NCI-H1694 treated with DMSO at 0.1 percent for 48 hours (cell line): ENCODE measurements at regions not wholly inside any gene's neighbourhood (a gene's known extent, or its start where the extent isn't known, plus 50 kb on each side); places are given as distances from the start of the nearest gene placed in this dataset.
A peak's percentile ranks its signal among the peaks of the same experiment; 100 is the strongest.

ENCODE experiments used
- DNase-seq: peaks from one replicate; lab custom pipeline; 2025; lab: John Stamatoyannopoulos, UW

- DNase-seq = no peak
These were observed 1243.7 kb upstream of the PCDH9 start for GRCh38 chr13:68473834-68474326.

GRCh38 chr13:68467160-68467559 is 1237.0 kb upstream of the PCDH9 start:
- DNase-seq = no peak

GRCh38 chr13:68440874-68441273 is 1210.7 kb upstream of the PCDH9 start:
- no peak for DNase-seq

- DNase-seq = no peak
These were observed 1209.7 kb upstream of the PCDH9 start for GRCh38 chr13:68439817-68440216.

GRCh38 chr13:68428292-68428691 is 1198.2 kb upstream of the PCDH9 start:
- no peak for DNase-seq

- no peak for DNase-seq
These were observed 1187.7 kb upstream of the PCDH9 start for GRCh38 chr13:68417801-68418200.

- no peak for DNase-seq
These were observed 1179.9 kb upstream of the PCDH9 start for GRCh38 chr13:68410007-68410406.

- no peak for DNase-seq
These were observed 1160.9 kb upstream of the PCDH9 start for GRCh38 chr13:68390987-68391386.

- DNase-seq = no peak
These were observed 1156.7 kb upstream of the PCDH9 start for GRCh38 chr13:68386808-68387207.

GRCh38 chr13:68380041-68380973 is 1150.2 kb upstream of the PCDH9 start:
- DNase-seq = no peak

- DNase-seq = no peak
These were observed 1148.2 kb upstream of the PCDH9 start for GRCh38 chr13:68378294-68378693.

- DNase-seq = no peak
These were observed 1144.9 kb upstream of the PCDH9 start for GRCh38 chr13:68375004-68375403.

GRCh38 chr13:68369739-68370138 is 1139.6 kb upstream of the PCDH9 start:
- no peak for DNase-seq

- no peak for DNase-seq
These were observed 1138.8 kb upstream of the PCDH9 start for GRCh38 chr13:68368922-68369321.

GRCh38 chr13:68359105-68359504 is 1129.0 kb upstream of the PCDH9 start:
- no peak for DNase-seq

GRCh38 chr13:68358294-68358705 is 1128.2 kb upstream of the PCDH9 start:
- DNase-seq = no peak

GRCh38 chr13:68350554-68350953 is 1120.4 kb upstream of the PCDH9 start:
- no peak for DNase-seq

- DNase-seq = no peak
These were observed 1117.1 kb upstream of the PCDH9 start for GRCh38 chr13:68347220-68347619.

GRCh38 chr13:68345963-68346531 is 1115.9 kb upstream of the PCDH9 start:
- no peak for DNase-seq

- DNase-seq = no peak
These were observed 1093.0 kb upstream of the PCDH9 start for GRCh38 chr13:68323124-68323523.

- no peak for DNase-seq
These were observed 1089.2 kb upstream of the PCDH9 start for GRCh38 chr13:68319384-68319783.

- DNase-seq = peak; percentile 27
These were observed 1074.3 kb upstream of the PCDH9 start for GRCh38 chr13:68304286-68304893.

GRCh38 chr13:68293631-68294030 is 1063.5 kb upstream of the PCDH9 start:
- DNase-seq = no peak
